ENCODE measurements at regions not wholly inside any gene's neighbourhood (a gene's known extent, or its start where the extent isn't known, plus 50 kb on each side); places are given as distances from the start of the nearest gene placed in this dataset.
"Not testable (repeated sequence)": the region's sequence is repeated elsewhere in the genome, so short reads cannot be mapped to it uniquely, and the experiment has no call there.

DNA sequence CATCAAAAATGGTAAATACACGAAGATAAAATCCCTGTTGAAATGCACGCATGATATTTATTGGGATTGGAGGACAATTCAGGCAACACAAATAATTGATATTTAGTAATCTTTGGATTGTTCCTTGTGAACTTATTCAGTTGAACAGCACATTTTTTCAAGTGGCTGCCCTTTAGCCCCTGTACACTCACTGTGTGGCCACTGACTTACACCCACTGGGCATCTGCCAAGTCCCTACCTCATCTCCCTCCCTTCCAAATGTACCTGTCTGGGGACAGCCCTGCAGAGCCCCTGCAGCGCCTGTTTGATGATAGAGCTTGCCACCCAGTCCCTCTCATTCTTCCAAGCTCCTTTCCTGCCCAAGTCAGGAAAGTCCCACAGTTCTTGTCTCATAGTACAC is 154.3 kb downstream of the GLUL start:
- H3K9me3 Mint-ChIP-seq: peaks cover 0 to 6% (median 2%) of the 10 kb centered on the region in 3 donors
- H3K4me1 Mint-ChIP-seq: peaks cover 0 to 7% (median 0%) of the 10 kb centered on the region in 3 donors
- H3K27me3 Mint-ChIP-seq: peaks cover 4% of the 10 kb centered on the region
- no peak overlapping the region for H3K4me3 Mint-ChIP-seq
- no peak overlapping the region for H3K27ac Mint-ChIP-seq
- H3K36me3 Mint-ChIP-seq: peaks cover 2% of the 10 kb centered on the region

DNA sequence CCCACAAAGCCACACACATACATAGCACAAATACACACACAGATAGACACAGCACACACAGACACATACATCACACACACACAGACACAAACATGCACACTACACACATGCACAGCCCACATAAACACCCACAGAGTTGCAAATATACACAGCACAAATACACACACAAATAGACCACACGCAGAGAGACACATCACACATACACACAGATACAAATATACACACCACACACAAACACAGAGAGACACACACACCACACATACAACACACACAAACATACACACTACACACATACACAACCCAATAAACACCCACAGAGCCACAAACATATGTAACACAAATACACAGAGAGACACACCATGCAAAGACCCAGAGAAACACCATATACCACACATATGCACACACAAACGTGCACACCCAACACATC is 154.9 kb downstream of the GLUL start:
- peaks cover 0 to 7% (median 0%) of the 10 kb centered on the region in 3 donors for H3K4me1 Mint-ChIP-seq
- H3K4me3 Mint-ChIP-seq: no peak overlapping the region
- H3K27me3 Mint-ChIP-seq: peaks cover 3% of the 10 kb centered on the region
- peaks cover 0 to 6% (median 2%) of the 10 kb centered on the region in 3 donors for H3K9me3 Mint-ChIP-seq
- H3K27ac Mint-ChIP-seq: no peak overlapping the region
- H3K36me3 Mint-ChIP-seq: peaks cover 2% of the 10 kb centered on the region

DNA sequence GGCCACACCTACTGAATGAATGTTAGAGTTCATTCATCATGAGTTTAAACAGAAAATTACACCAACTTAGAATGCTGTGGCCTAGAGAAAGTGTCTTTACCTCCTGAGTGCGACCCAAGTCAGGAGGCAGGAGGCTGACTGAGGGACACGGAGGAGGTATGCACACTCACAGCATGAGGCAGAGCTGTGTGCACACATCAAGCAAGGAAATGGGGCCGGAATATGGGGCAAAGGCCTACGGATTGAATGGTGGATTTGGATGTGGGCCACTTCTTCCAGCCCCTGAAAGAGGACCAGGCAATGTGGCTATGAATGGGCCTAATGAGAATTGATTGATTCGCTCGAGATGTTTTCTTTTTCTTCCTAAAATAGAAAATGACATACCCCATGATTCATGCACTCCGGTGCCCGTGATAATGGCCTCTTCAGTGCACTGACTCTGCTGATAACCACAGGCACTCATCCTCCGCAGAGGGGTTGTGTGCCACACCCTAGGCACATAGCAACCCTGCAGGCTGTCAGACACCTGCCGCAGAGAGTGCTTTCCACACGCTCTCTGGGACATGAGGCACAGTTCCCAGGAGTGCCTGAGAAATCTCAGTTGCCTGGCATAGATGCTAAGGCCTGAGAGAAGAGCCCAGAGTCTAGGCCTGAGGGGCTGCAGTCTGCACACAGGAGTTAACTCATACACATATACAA is 155.5 kb downstream of the GLUL start:
- peaks cover 4% of the 10 kb centered on the region for H3K27me3 Mint-ChIP-seq
- peaks cover 0 to 6% (median 2%) of the 10 kb centered on the region in 3 donors for H3K9me3 Mint-ChIP-seq
- peaks cover 0 to 7% (median 0%) of the 10 kb centered on the region in 3 donors for H3K4me1 Mint-ChIP-seq
- no peak overlapping the region for H3K27ac Mint-ChIP-seq
- peaks cover 2% of the 10 kb centered on the region for H3K36me3 Mint-ChIP-seq
- no peak overlapping the region for H3K4me3 Mint-ChIP-seq

DNA sequence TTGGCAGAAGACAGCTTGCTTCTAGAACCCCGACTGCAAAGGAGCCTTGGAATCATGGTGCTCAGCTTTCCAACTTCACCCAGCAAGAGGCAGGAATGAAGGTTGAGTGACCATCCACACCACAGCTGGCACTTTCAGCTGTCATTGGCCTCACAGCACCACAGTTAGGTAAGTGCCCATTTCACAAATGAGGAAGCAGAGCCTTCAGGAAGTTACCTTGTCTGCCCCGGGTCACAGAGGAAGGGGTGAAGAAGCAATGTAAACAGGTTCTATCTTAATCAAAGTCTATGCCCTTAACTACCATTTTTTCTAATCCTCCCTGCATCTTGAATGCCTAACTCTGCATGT is 156.0 kb downstream of the GLUL start:
- peaks cover 0 to 7% (median 0%) of the 10 kb centered on the region in 3 donors for H3K4me1 Mint-ChIP-seq
- H3K4me3 Mint-ChIP-seq: no peak overlapping the region
- peaks cover 2% of the 10 kb centered on the region for H3K36me3 Mint-ChIP-seq
- H3K27me3 Mint-ChIP-seq: peaks cover 4% of the 10 kb centered on the region
- no peak overlapping the region for H3K27ac Mint-ChIP-seq
- H3K9me3 Mint-ChIP-seq: peaks cover 0 to 6% (median 2%) of the 10 kb centered on the region in 3 donors

DNA sequence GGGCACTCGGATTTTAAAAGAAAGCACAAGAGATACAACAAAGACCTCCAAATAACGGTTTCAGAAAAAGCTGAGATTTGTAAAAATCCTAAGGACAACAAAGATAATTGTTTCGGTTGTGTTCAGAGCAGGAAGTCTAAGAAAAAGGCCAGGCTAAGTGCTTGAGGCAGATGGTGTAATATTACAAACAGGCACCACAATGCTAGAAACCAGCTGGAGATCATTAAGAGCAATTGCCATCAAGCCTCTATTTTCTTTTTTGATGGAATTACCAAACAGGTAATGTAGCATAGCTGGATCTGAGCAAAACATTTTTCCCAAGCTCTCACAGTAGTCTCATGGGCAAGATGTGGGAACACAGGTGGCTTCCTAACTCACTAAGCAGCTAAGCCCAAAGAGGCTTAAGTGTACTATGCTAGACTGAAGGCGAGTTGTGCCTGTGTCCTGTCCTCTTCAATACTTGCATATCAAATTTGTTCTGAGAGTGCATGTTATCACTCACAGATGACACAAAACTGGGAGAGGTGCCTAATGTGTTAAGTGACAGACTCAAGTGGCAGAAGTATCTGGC is 161.6 kb downstream of the GLUL start:
- no peak overlapping the region for H3K27ac Mint-ChIP-seq
- H3K36me3 Mint-ChIP-seq: no peaks in the 10 kb centered on the region
- H3K9me3 Mint-ChIP-seq: peaks cover 0 to 3% (median 0%) of the 10 kb centered on the region in 3 donors
- no peak overlapping the region for H3K4me3 Mint-ChIP-seq
- H3K4me1 Mint-ChIP-seq: no peaks in the 10 kb centered on the region
- peaks cover 5% of the 10 kb centered on the region for H3K27me3 Mint-ChIP-seq

DNA sequence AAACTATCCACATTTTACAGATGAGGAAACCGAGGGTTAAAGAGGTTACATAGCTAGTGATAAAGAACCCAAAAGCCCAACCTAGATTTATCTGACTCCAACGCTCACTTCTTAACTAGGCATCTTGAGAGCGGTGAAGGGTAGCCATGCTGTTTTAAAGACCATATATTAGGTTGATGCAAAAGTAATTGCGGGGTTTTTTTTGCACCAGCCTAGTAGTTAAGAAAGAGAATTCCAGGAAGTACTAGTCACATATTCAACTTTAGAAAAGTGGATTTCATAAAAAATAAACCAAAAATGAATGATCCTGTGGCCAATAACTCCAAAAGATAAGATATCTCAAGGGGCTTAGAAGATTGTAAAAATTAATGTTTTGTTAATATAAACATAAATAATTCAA is 162.1 kb downstream of the GLUL start:
- Mint-ChIP-seq H3K27me3 (peaks cover 5% of the 10 kb centered on the region), H3K4me1 (no peaks in the 10 kb centered on the region), H3K36me3 (no peaks in the 10 kb centered on the region), H3K9me3 (peaks cover 0 to 3% (median 0%) of the 10 kb centered on the region in 3 donors), H3K27ac (no peak overlapping the region), H3K4me3 (no peak overlapping the region)

DNA sequence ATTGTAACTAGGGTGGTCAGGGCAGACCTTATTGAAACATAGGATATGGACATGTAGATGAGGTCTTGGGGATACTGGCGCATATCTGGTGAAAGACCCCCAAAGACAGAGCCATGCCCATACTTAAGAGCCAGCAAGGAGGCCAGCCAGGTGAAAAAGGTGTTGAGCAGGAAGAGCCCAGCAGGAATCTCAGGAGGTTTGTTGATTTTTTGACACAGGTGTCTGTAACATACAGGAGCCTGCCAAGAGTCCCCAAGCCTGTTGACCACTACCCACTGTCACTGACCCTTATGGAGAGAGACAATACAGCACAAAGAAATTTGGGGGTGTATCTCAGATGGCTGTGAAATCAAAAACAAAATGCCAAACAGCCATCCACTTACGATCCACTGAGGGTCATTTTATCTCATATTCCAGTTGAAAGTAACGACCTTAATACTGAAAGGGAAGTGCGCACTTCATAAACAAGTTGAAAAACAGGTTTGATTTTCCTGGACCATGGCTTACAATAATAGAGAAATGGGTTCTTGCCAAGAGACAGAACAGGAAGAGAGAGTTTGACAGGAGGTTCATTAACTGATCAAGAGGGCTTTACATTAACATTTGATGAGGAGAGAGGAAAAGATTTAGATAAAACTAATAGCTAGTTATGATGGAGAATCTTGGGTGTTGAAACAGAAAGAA is 163.6 kb downstream of the GLUL start:
- no peak overlapping the region for H3K4me3 Mint-ChIP-seq
- no peaks in the 10 kb centered on the region for H3K4me1 Mint-ChIP-seq
- H3K27me3 Mint-ChIP-seq: peaks cover 5% of the 10 kb centered on the region
- no peak overlapping the region for H3K27ac Mint-ChIP-seq
- H3K36me3 Mint-ChIP-seq: no peaks in the 10 kb centered on the region
- peaks cover 0 to 3% (median 0%) of the 10 kb centered on the region in 3 donors for H3K9me3 Mint-ChIP-seq

DNA sequence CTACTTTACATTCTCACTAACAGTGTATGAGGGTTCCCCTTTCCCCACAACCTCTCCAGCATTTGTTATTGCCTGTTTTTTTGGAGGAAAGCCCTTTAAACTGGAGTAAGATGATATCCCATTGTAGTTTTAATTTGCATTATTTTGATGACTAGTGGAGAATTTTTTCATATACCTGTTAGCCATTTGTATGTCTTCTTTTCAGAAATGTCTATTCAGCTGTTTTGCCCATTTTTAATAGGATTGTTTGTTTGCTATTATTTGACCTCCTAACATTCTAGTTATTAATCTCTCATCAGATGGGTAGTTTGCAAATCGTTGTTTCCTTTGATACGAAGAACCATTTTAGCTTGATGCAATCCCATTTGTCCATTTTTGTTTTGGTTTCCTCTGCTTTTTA is 165.0 kb downstream of the GLUL start:
- peaks cover 6 to 9% (median 6%) of the 10 kb centered on the region in 3 donors for H3K9me3 Mint-ChIP-seq
- H3K36me3 Mint-ChIP-seq: no peaks in the 10 kb centered on the region
- no peak overlapping the region for H3K4me3 Mint-ChIP-seq
- H3K27ac Mint-ChIP-seq: no peak overlapping the region
- H3K4me1 Mint-ChIP-seq: no peaks in the 10 kb centered on the region
- H3K27me3 Mint-ChIP-seq: peaks cover 2% of the 10 kb centered on the region

DNA sequence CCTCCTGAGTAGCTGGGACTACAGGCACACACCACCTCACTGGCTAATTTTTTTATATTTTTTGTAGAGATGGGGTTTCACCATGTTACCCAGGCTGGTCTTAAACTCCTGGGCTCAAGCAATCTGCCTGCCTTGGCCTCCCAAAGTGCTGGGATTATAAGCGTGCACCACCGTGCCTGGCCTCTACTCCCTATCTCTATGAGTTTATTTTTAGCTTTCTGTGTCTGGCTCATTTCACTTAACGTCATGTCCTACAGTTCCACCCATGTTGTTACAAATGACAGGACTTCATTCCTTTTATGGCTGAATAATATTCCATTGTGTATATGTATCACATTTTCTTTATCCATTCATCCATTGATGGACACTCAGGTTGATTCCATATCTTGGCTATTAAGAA is 164.2 kb upstream of the ZNF648 start:
- H3K4me1 Mint-ChIP-seq, H3K27me3 Mint-ChIP-seq, H3K27ac Mint-ChIP-seq, H3K9me3 Mint-ChIP-seq, H3K36me3 Mint-ChIP-seq, H3K4me3 Mint-ChIP-seq: not testable (repeated sequence)

DNA sequence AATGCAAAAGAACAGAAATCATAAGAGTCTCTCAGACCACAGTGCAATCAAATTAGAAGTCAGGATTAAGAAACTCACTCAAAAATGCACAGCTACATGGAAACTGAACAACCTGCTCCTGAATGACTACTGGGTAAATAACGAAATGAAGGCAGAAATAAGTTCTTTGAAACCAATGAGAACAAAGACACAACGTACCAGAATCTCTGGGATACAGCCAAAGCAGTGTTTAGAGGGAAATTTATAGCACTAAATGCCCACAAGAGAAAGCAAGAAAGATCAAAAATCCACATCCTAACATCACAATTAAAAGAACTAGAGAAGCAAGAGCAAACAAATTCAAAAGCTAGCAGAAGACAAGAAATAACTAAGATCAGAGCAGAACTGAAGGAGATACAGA is 160.5 kb upstream of the ZNF648 start:
- H3K27me3 Mint-ChIP-seq: peaks cover 11% of the 10 kb centered on the region
- peaks cover 8 to 16% (median 14%) of the 10 kb centered on the region in 3 donors for H3K9me3 Mint-ChIP-seq
- H3K4me1 Mint-ChIP-seq, H3K36me3 Mint-ChIP-seq, H3K27ac Mint-ChIP-seq: not testable (repeated sequence)
- peak overlapping the region in 1 of 4 donors; percentile 39 for H3K4me3 Mint-ChIP-seq

DNA sequence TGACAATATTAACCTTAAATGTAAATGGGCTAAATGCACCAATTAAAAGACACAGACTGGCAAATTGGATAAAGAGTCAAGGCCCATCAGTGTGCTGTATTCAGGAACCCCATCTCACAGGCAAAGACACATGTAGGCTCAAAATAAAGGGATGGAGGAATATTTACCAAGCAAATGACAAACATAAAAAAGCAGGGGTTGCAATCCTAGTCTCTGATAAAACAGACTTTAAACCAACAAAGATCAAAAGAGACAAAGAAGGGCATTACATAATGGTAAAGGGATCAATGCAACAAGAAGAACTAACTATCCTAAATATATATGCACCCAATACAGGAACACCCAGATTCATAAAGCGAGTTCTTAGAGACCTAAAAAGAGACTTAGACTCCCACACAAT is 159.9 kb upstream of the ZNF648 start:
- Mint-ChIP-seq H3K27me3 (peaks cover 11% of the 10 kb centered on the region), H3K9me3 (peaks cover 8 to 16% (median 14%) of the 10 kb centered on the region in 3 donors)
- not testable (repeated sequence) for H3K4me3 Mint-ChIP-seq, H3K36me3 Mint-ChIP-seq, H3K27ac Mint-ChIP-seq, H3K4me1 Mint-ChIP-seq

DNA sequence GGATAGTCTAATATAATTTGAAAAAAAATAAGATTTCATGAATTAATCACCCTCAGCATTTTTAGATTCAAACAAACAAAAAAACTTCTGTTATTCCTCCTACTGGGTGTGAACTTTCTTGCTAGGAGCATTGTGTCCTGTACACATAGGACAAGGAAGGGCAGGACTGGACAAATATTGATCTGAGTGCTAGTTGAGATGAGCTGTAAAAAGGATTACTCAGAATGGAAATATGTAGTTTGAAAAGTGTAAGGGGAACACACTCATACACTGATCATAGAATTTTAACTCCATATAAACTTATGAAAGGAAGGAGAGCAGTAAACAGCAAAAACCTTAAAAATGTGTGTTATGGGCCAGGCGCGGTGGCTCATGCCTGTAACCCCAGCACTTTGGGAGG is 156.5 kb upstream of the ZNF648 start:
- Mint-ChIP-seq H3K27ac (no peak overlapping the region), H3K4me1 (no peaks in the 10 kb centered on the region), H3K36me3 (peaks cover 4% of the 10 kb centered on the region), H3K9me3 (peaks cover 8 to 19% (median 14%) of the 10 kb centered on the region in 3 donors), H3K4me3 (no peak overlapping the region), H3K27me3 (peaks cover 11% of the 10 kb centered on the region)

DNA sequence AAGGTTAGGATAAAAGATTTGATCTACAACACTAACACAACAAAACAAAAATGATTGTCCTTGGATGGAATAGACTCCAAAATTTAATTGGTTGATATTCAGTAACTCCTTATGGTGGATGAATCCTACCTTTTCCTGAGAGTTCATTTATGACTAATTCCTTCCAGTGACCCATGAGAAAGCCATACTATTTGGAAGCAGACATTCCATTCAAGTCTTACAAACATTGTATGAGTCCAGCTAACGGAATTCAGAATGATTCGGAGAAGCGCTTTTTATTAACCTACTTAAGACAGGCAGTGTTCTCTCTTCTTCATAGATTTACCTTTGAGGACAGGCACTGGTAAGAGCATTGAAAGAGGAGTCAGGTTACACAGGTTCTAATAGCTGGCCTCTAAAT is 155.6 kb upstream of the ZNF648 start:
- peaks cover 4% of the 10 kb centered on the region for H3K36me3 Mint-ChIP-seq
- peaks cover 11% of the 10 kb centered on the region for H3K27me3 Mint-ChIP-seq
- peaks cover 8 to 14% (median 10%) of the 10 kb centered on the region in 3 donors for H3K9me3 Mint-ChIP-seq
- H3K4me3 Mint-ChIP-seq: no peak overlapping the region
- H3K27ac Mint-ChIP-seq: no peak overlapping the region
- no peaks in the 10 kb centered on the region for H3K4me1 Mint-ChIP-seq

DNA sequence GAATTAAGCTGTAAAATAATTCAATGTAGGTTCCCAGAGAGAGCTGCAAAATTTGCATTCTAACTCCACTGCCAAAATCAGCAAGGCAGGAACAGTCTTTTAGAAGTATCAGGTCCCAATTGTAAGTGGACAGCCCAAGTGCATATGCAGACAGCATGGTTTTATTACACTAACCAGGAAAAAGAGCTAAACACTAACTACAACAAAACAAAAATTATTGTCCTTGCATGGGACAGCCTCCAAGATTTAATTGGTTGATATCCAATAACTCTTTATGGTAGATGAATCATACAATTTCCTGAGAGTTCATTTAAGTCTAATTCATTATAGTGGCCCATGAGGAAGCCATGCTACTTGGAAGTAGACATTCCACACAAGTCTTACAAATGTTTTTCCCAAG is 154.3 kb upstream of the ZNF648 start:
- Mint-ChIP-seq H3K36me3 (peaks cover 4% of the 10 kb centered on the region), H3K4me3 (no peak overlapping the region), H3K9me3 (peaks cover 5 to 9% (median 6%) of the 10 kb centered on the region in 3 donors), H3K27ac (no peak overlapping the region), H3K4me1 (no peaks in the 10 kb centered on the region), H3K27me3 (peaks cover 11% of the 10 kb centered on the region)

DNA sequence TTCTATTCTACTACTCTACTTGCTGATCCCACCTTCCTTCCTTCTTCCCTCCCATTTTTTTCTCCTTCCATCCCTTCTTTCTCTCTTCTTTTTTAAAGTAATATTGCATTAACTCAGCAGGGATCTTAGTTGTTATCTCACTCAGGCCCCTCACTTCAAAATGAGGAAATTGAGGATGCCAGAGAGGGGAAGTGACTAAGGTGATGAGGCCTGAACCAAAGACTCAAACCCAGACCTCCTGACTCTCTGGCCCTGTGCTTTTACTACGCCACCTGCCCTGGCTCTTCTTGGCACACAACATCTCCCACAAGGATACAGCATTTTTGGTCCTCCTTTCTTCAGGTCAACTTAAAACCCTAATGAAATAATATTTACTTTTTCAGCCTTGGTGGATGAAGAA is 151.7 kb upstream of the ZNF648 start:
- peaks cover 3% of the 10 kb centered on the region for H3K27me3 Mint-ChIP-seq
- H3K9me3 Mint-ChIP-seq: peaks cover 0 to 5% (median 0%) of the 10 kb centered on the region in 3 donors
- H3K27ac Mint-ChIP-seq: no peak overlapping the region

More for the DNA sequence above, 151.7 kb upstream of the ZNF648 start:
- H3K4me1 Mint-ChIP-seq: no peaks in the 10 kb centered on the region
- no peak overlapping the region for H3K4me3 Mint-ChIP-seq
- H3K36me3 Mint-ChIP-seq: peaks cover 4% of the 10 kb centered on the region

Measured in IgD-negative memory B cell (primary cell).